ENCODE measurements at regions not wholly inside any gene's neighbourhood (a gene's known extent, or its start where the extent isn't known, plus 50 kb on each side); places are given as distances from the start of the nearest gene placed in this dataset.
A peak's percentile ranks its signal among the peaks of the same experiment; 100 is the strongest.

- Histone ChIP-seq H3K9ac (peak overlapping the region; percentile 80), H4K20me1 (ENCODE audit: insufficient read depth) (no peaks in the 10 kb centered on the region), H3K4me3 (ENCODE audit: low read depth in 2 of 2, low read length in 1 of 2) (peak overlapping the region; percentile 70 to 72), H3K4me1 (ENCODE audit: control insufficient read depth in 1 of 2, insufficient read depth in 2 of 2, low read depth in 1 of 2, low read length in 1 of 2) (peaks cover 7 to 8% of the 10 kb centered on the region in 2 experiments; a peak in 3 of 4 replicates), H3K9me2 (no peaks in the 10 kb centered on the region), H3F3A (replicated peaks; ENCODE audit: insufficient read depth) (no peaks in the 10 kb centered on the region), H3K36me3 (replicated peaks in 1 of 2; ENCODE audit: control insufficient read depth in 1 of 2, insufficient read depth in 2 of 2, low read length in 1 of 2) (no peaks in the 10 kb centered on the region), H3K27ac (ENCODE audit: low read depth in 2 of 2, low read length in 1 of 2) (peak overlapping the region; percentile 68 to 96), H3K9me3 (no peaks in the 10 kb centered on the region), H3K79me2 (ENCODE audit: insufficient read depth) (no peaks in the 10 kb centered on the region), H3K27me3 (ENCODE audit: insufficient read depth) (no peaks in the 10 kb centered on the region), H2AFZ (ENCODE audit: low read depth) (peak overlapping the region; percentile 97), H3K4me2 (peak overlapping the region; percentile 93)
- ChIA-PET POLR2A (interaction anchor here (0.5 to 1.6 kb wide), 9 partner anchors 10 to 378 kb away, joined by 3 to 18 read pairs (median 3); partner anchors contain the start of gene BBX), CTCF (interaction anchor here (0.9 to 4.3 kb wide), 8 partner anchors 10 to 196 kb away, joined by 3 to 36 read pairs (median 4); no protein-coding TSS in a partner anchor)
- peak; percentile 55 for TF ChIP-seq GATA2 (CRISPR knock-in tag; IDR thresholded peaks at IDR 0.05)
- peak; percentile 82 for TF ChIP-seq POLR2AphosphoS5 (IDR thresholded peaks at IDR 0.05; ENCODE audit: low read depth, low read length)
- TF ChIP-seq FOXJ3 (CRISPR knock-in tag; IDR thresholded peaks at IDR 0.05), result no peak
- TF ChIP-seq TCF12 (IDR thresholded peaks at IDR 0.05), result no peak
- TF ChIP-seq GABPA (IDR thresholded peaks at IDR 0.05; ENCODE audit: low read depth), result peak; percentile 1; the same call in 1 of the 2 replicates
- TF ChIP-seq, protein P1, sequence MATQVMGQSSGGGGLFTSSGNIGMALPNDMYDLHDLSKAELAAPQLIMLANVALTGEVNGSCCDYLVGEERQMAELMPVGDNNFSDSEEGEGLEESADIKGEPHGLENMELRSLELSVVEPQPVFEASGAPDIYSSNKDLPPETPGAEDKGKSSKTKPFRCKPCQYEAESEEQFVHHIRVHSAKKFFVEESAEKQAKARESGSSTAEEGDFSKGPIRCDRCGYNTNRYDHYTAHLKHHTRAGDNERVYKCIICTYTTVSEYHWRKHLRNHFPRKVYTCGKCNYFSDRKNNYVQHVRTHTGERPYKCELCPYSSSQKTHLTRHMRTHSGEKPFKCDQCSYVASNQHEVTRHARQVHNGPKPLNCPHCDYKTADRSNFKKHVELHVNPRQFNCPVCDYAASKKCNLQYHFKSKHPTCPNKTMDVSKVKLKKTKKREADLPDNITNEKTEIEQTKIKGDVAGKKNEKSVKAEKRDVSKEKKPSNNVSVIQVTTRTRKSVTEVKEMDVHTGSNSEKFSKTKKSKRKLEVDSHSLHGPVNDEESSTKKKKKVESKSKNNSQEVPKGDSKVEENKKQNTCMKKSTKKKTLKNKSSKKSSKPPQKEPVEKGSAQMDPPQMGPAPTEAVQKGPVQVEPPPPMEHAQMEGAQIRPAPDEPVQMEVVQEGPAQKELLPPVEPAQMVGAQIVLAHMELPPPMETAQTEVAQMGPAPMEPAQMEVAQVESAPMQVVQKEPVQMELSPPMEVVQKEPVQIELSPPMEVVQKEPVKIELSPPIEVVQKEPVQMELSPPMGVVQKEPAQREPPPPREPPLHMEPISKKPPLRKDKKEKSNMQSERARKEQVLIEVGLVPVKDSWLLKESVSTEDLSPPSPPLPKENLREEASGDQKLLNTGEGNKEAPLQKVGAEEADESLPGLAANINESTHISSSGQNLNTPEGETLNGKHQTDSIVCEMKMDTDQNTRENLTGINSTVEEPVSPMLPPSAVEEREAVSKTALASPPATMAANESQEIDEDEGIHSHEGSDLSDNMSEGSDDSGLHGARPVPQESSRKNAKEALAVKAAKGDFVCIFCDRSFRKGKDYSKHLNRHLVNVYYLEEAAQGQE (IDR thresholded peaks at IDR 0.05; ENCODE audit: low read depth, low read length), result peak; percentile 31
- peak; percentile 18; the same call in 1 of the 2 replicates for TF ChIP-seq ELF1 (IDR thresholded peaks at IDR 0.05)
- peak; percentile 14; the same call in 1 of the 2 replicates for TF ChIP-seq RCOR1 (IDR thresholded peaks at IDR 0.05; ENCODE audit: low read length)
- TF ChIP-seq EZH2phosphoT487 (IDR thresholded peaks at IDR 0.05; ENCODE audit: borderline replicate concordance, low read depth), result no peak
- TF ChIP-seq USF1 (IDR thresholded peaks at IDR 0.05; ENCODE audit: borderline replicate concordance, low read depth), result 0 out of 2 replicates have a peak, but pooled peaks have one; percentile 7
- peak; percentile 37 for TF ChIP-seq CHD2 (IDR thresholded peaks at IDR 0.05; ENCODE audit: low read length, partially characterized antibody)
- peak; percentile 72 for TF ChIP-seq TAF1 (IDR thresholded peaks at IDR 0.05; ENCODE audit: borderline replicate concordance, low read depth, low read length)
- TF ChIP-seq MXI1 (IDR thresholded peaks at IDR 0.05; ENCODE audit: low read depth, low read length), result peak; percentile 68
- TF ChIP-seq, protein P2, sequence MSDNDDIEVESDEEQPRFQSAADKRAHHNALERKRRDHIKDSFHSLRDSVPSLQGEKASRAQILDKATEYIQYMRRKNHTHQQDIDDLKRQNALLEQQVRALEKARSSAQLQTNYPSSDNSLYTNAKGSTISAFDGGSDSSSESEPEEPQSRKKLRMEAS (IDR thresholded peaks at IDR 0.05; ENCODE audit: low read depth), result peak; percentile 51
- peak; percentile 81 for TF ChIP-seq YY1 (IDR thresholded peaks at IDR 0.05; ENCODE audit: low read depth)
- no peak for TF ChIP-seq RXRA (IDR thresholded peaks at IDR 0.05; ENCODE audit: borderline replicate concordance, low read depth)
- WGBS (ENCODE audit: low lambda C conversion rate), result 0% methylated on average over 5 of the region's 83 CpGs
- DNase-seq, result peak; percentile 90
These were observed 54.2 kb downstream of the CCDC54 start for GRCh38 chr3:107431246-107432012.

Data from SK-N-SH (cell line).